Panc1 (cell line): ENCODE measurements at regions not wholly inside any gene's neighbourhood (a gene's known extent, or its start where the extent isn't known, plus 50 kb on each side); places are given as distances from the start of the nearest gene placed in this dataset.

ENCODE experiments used
- ATAC-seq: fragments of 200-7000 bp; cut with Tn5 transposase; 2 replicates; pipeline ENCODE4 v1.9.1; 2020; ENCODE audit warnings: mild to moderate bottlenecking, moderate library complexity
- BruUV-seq: library from RNA; stranded (reverse); fragments of 400-500 nt; replicated peaks from 2 replicates; lab custom pipeline; 2021; lab: Mats Ljungman, UMichigan
- CTCF ChIA-PET: fragments of 300-600 bp; sonication (Branson Sonifier 250); formaldehyde crosslinking; loops from one replicate; lab custom pipeline; 2022; ENCODE audit warnings: antibody characterized with exemption; lab: Charles Lee
- POLR2A ChIA-PET: fragments of 300-600 bp; sonication (Branson Sonifier 250); formaldehyde crosslinking; loops from one replicate; lab custom pipeline; 2022; ENCODE audit warnings: antibody characterized with exemption; lab: Charles Lee
- DNase-seq: peaks from one replicate; pipeline ENCODE4 v3.0.0-alpha.2; 2010; ENCODE audit warnings: low read depth, low spot score
- H3K27ac ChIP-seq: 2 replicates; pipeline ENCODE4 v1.5.1; 2011; ENCODE audit warnings: mild to moderate bottlenecking, low read length, inconsistent platforms
- H3K27me3 ChIP-seq: fragments of 200-500 bp; sonication (Bioruptor generic); 2 replicates; pipeline ENCODE4 v1.6.0; 2014; ENCODE audit warnings: low read length, inconsistent platforms; ENCODE audit not compliant: control insufficient read depth, insufficient read depth
- H3K36me3 ChIP-seq: fragments of 200-500 bp; sonication (Bioruptor generic); 2 replicates; pipeline ENCODE4 v1.5.1; 2014; ENCODE audit warnings: inconsistent platforms, mild to moderate bottlenecking, low read length, moderate library complexity; ENCODE audit not compliant: control insufficient read depth, insufficient read depth
- H3K4me1 ChIP-seq: 2 replicates; pipeline ENCODE4 v1.5.1; 2011; ENCODE audit warnings: inconsistent platforms, mild to moderate bottlenecking, low read length, moderate library complexity; ENCODE audit not compliant: control insufficient read depth, insufficient read depth
- H3K4me3 ChIP-seq, 2 experiments: 2 replicates each; pipeline ENCODE4 v1.5.1; 2011 to 2012; ENCODE audit warnings: low read depth in 2 of 2, low read length in 2 of 2, mild to moderate bottlenecking in 2 of 2, inconsistent platforms in 1 of 2, moderate library complexity in 1 of 2
- H3K9me3 ChIP-seq: fragments of 200-500 bp; sonication (Bioruptor generic); 2 replicates; pipeline ENCODE4 v1.5.1; 2014; ENCODE audit warnings: low read depth, mild to moderate bottlenecking, inconsistent platforms, low read length, moderate library complexity; ENCODE audit not compliant: control insufficient read depth, insufficient read depth
- POLR2AphosphoS5 ChIP-seq: IDR thresholded peaks from 2 replicates; pipeline ENCODE4 v1.6.1; 2012; ENCODE audit warnings: mild to moderate bottlenecking, low read depth, low read length, moderate library complexity
- SIN3A ChIP-seq: IDR thresholded peaks from 2 replicates; pipeline ENCODE4 v1.6.1; 2012; ENCODE audit warnings: low read depth, mild to moderate bottlenecking, low read length, moderate library complexity, borderline replicate concordance; ENCODE audit not compliant: insufficient read depth
- TCF7L2 ChIP-seq: IDR thresholded peaks from 2 replicates; pipeline ENCODE4 v1.6.1; 2011; ENCODE audit warnings: mild to moderate bottlenecking, low read depth, low read length, inconsistent platforms
- in situ Hi-C: cut with HindIII; loops from 2 replicates; pipeline ENCODE4 v1.10.0; 2016; ENCODE audit warnings: low sequenced_read_pairs, low pct_unique_long_range_greater_than_20kb
- intact Hi-C: fragments of 100-400 bp; cut with micrococcal nuclease; formaldehyde crosslinking; loops from one replicate; pipeline ENCODE4 v1.10.0; 2022; ENCODE audit not compliant: unreplicated experiment
- TF ChIP-seq, protein P1 (sequence below): fragments of 450-650 bp; IDR thresholded peaks from 2 replicates; pipeline ENCODE4 v1.5.1; 2017; ENCODE audit warnings: mild to moderate bottlenecking
- TF ChIP-seq, protein P2 (sequence below), 2 experiments: IDR thresholded peaks; 2 replicates each; pipeline ENCODE4 v1.6.1; 2011 to 2012; ENCODE audit warnings: low read depth in 2 of 2, control low read depth in 1 of 2, low read length in 1 of 2, mild to moderate bottlenecking in 1 of 2, moderate library complexity in 1 of 2; ENCODE audit not compliant: insufficient read depth in 1 of 2

DNA sequence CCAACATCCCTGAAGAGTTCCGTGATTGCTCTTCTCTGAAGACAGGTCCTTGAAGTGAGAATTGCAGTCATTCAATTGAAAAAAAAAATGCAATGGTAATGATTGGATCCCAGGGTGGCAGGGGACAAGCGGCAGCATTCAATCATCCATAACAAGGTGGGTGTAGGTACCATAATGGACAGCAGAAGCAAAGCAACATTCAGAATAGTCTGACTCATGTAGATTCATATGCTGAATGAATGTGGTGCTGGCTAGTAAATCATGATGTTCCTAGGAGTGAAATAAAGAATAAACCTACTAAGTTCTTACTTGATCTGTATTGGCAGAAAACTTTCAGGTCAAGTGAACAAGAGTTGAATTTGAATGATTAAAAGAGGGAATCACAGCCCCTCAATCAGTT is 319.6 kb downstream of the GPATCH2 start:
- H3K27ac ChIP-seq: no peak overlapping the region
- H3K4me1 ChIP-seq: no peaks in the 10 kb centered on the region
- BruUV-seq: no TSS peak
- POLR2A ChIA-PET: no interaction called here
- ATAC-seq (no peak), DNase-seq (no peak)
- TF ChIP-seq, protein P1, sequence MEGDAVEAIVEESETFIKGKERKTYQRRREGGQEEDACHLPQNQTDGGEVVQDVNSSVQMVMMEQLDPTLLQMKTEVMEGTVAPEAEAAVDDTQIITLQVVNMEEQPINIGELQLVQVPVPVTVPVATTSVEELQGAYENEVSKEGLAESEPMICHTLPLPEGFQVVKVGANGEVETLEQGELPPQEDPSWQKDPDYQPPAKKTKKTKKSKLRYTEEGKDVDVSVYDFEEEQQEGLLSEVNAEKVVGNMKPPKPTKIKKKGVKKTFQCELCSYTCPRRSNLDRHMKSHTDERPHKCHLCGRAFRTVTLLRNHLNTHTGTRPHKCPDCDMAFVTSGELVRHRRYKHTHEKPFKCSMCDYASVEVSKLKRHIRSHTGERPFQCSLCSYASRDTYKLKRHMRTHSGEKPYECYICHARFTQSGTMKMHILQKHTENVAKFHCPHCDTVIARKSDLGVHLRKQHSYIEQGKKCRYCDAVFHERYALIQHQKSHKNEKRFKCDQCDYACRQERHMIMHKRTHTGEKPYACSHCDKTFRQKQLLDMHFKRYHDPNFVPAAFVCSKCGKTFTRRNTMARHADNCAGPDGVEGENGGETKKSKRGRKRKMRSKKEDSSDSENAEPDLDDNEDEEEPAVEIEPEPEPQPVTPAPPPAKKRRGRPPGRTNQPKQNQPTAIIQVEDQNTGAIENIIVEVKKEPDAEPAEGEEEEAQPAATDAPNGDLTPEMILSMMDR: no peak
- TF ChIP-seq, protein P2, sequence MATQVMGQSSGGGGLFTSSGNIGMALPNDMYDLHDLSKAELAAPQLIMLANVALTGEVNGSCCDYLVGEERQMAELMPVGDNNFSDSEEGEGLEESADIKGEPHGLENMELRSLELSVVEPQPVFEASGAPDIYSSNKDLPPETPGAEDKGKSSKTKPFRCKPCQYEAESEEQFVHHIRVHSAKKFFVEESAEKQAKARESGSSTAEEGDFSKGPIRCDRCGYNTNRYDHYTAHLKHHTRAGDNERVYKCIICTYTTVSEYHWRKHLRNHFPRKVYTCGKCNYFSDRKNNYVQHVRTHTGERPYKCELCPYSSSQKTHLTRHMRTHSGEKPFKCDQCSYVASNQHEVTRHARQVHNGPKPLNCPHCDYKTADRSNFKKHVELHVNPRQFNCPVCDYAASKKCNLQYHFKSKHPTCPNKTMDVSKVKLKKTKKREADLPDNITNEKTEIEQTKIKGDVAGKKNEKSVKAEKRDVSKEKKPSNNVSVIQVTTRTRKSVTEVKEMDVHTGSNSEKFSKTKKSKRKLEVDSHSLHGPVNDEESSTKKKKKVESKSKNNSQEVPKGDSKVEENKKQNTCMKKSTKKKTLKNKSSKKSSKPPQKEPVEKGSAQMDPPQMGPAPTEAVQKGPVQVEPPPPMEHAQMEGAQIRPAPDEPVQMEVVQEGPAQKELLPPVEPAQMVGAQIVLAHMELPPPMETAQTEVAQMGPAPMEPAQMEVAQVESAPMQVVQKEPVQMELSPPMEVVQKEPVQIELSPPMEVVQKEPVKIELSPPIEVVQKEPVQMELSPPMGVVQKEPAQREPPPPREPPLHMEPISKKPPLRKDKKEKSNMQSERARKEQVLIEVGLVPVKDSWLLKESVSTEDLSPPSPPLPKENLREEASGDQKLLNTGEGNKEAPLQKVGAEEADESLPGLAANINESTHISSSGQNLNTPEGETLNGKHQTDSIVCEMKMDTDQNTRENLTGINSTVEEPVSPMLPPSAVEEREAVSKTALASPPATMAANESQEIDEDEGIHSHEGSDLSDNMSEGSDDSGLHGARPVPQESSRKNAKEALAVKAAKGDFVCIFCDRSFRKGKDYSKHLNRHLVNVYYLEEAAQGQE (IDR thresholded peaks at IDR 0.05; ENCODE audit: insufficient read depth in 1 of 2, low read depth in 2 of 2, low read length in 1 of 2): no peak
- no peak for TF ChIP-seq SIN3A
- TF ChIP-seq POLR2AphosphoS5: no peak
- TF ChIP-seq TCF7L2: no peak
- no peaks in the 10 kb centered on the region for H3K9me3 ChIP-seq
- H3K4me3 ChIP-seq: no peak overlapping the region
- intact Hi-C loops (no loop called here), in situ Hi-C loops (no loop called here)
- H3K36me3 ChIP-seq: no peaks in the 10 kb centered on the region
- CTCF ChIA-PET: no interaction called here
- H3K27me3 ChIP-seq: no peaks in the 10 kb centered on the region

DNA sequence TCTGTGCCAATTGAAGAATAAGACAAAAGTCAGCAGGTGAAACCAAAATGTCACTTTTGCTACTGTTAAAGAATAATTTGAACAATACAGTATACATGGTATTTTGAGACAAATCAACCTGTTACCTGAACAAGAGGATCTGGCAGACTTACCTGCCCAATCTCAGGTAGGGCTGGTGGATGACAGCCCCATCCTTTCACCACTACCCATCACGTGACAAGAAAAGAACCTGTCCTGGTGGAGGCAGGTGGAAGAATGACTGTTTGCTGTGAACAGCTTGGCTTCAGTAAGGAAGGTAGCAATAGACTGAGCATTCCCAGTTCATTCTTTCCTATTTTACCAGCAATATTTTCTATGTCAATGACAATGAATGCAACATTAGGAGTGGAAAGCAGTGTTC is 349.6 kb downstream of the GPATCH2 start:
- Histone ChIP-seq H3K27me3 (no peaks in the 10 kb centered on the region), H3K9me3 (no peaks in the 10 kb centered on the region), H3K4me1 (no peaks in the 10 kb centered on the region), H3K36me3 (no peaks in the 10 kb centered on the region), H3K4me3 (no peak overlapping the region), H3K27ac (no peak overlapping the region)
- BruUV-seq: no TSS peak
- CTCF ChIA-PET: no interaction called here
- POLR2A ChIA-PET: no interaction called here
- no peak for TF ChIP-seq SIN3A
- no peak for ATAC-seq
- no peak for DNase-seq
- intact Hi-C loops: no loop called here
- in situ Hi-C loops: no loop called here

DNA sequence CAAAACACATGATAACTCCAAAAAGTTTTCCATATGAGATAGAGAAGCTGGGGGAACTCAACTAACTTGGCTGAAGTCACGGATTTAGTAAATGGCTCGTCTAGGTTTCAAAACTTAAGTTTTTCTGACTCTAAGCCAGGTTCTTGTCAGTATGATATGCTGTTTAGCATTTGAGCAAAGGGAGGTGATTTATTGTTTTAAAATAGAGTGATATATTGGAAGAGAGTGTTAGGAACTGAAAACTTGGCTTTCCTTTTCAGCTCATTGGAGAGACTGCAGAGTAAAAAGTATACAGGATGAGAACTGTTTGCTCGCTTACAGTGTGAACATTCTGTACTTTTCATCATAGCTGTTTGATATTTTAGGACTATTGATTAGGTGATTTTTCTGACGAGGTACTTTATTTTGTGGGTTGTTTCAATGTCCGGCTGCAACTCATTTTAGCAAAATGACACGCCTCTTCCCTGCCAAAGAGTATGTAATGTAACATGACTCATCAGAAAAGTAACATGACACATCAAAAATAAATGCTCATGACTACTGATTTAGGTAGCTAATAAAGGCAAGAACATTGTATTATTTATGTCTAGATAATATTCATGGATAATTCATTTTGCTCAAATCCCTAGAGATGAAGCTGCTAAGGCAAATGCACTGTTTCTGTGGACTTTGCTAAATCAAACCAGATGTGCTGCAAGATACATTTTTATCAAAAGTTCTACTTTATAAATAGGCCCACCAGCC is 355.1 kb downstream of the GPATCH2 start:
- Histone ChIP-seq H3K4me1 (no peaks in the 10 kb centered on the region), H3K36me3 (no peaks in the 10 kb centered on the region), H3K4me3 (no peak overlapping the region), H3K27me3 (no peaks in the 10 kb centered on the region), H3K9me3 (no peaks in the 10 kb centered on the region), H3K27ac (no peak overlapping the region)
- in situ Hi-C loops: no loop called here
- CTCF ChIA-PET: no interaction called here
- POLR2A ChIA-PET: no interaction called here
- DNase-seq (no peak), ATAC-seq (no peak)
- TF ChIP-seq, protein P1: no peak
- no peak for TF ChIP-seq SIN3A
- TF ChIP-seq, protein P2 (IDR thresholded peaks at IDR 0.05; ENCODE audit: insufficient read depth in 1 of 2, low read depth in 2 of 2, low read length in 1 of 2): no peak
- no peak for TF ChIP-seq TCF7L2
- TF ChIP-seq POLR2AphosphoS5: no peak
- intact Hi-C loops: no loop called here
- no TSS peak for BruUV-seq
